SK-N-SH treated with all-trans-retinoic acid at 6 μM for 48 hours (cell line): ENCODE measurements at regions not wholly inside any gene's neighbourhood (a gene's known extent, or its start where the extent isn't known, plus 50 kb on each side); places are given as distances from the start of the nearest gene placed in this dataset.
"Not testable (repeated sequence)": the region's sequence is repeated elsewhere in the genome, so short reads cannot be mapped to it uniquely, and the experiment has no call there.

Source experiments
- ATAC-seq: fragments of 200-7000 bp; cut with Tn5 transposase; 3 replicates; pipeline ENCODE4 v1.9.1; 2020; ENCODE audit warnings: mild to moderate bottlenecking, moderate library complexity
- ARNTL ChIP-seq: fragments of 450-650 bp; formaldehyde crosslinking; IDR thresholded peaks from 2 replicates; pipeline ENCODE4 v1.5.0; 2020; ENCODE audit warnings: low read depth, mild to moderate bottlenecking, moderate library complexity, borderline replicate concordance
- BACH2 ChIP-seq: fragments of 250-450 bp; sonication (Bioruptor Pico); IDR thresholded peaks from 2 replicates; pipeline ENCODE4 v1.9.0; 2021; ENCODE audit warnings: mild to moderate bottlenecking, borderline replicate concordance
- CSDC2 ChIP-seq: fragments of 250-450 bp; sonication (Bioruptor Pico); IDR thresholded peaks from 2 replicates; pipeline ENCODE4 v1.5.0; 2020; ENCODE audit warnings: mild to moderate bottlenecking, moderate library complexity
- ESRRG ChIP-seq: fragments of 250-450 bp; sonication (Bioruptor Pico); IDR thresholded peaks from 2 replicates; pipeline ENCODE4 v1.6.1; 2021; ENCODE audit warnings: mild to moderate bottlenecking
- GLIS3 ChIP-seq: fragments of 250-450 bp; sonication (Bioruptor Pico); IDR thresholded peaks from 2 replicates; pipeline ENCODE4 v1.5.0; 2020; ENCODE audit warnings: mild to moderate bottlenecking, moderate library complexity
- ISL1 ChIP-seq: fragments of 250-450 bp; sonication (Bioruptor Pico); IDR thresholded peaks from 2 replicates; pipeline ENCODE4 v2.1.2; 2022; ENCODE audit warnings: mild to moderate bottlenecking, moderate library complexity
- OSR1 ChIP-seq: fragments of 250-450 bp; sonication (Bioruptor Pico); IDR thresholded peaks from 2 replicates; pipeline ENCODE4 v1.8.0; 2022; ENCODE audit warnings: moderate library complexity, mild to moderate bottlenecking, inconsistent platforms
- PPARA ChIP-seq: fragments of 250-450 bp; sonication (Bioruptor Pico); IDR thresholded peaks from 2 replicates; pipeline ENCODE4 v1.5.0; 2020; ENCODE audit warnings: mild to moderate bottlenecking, borderline replicate concordance
- SNAI2 ChIP-seq: fragments of 250-450 bp; sonication (Bioruptor Pico); IDR thresholded peaks from 2 replicates; pipeline ENCODE4 v1.5.0; 2020; ENCODE audit warnings: mild to moderate bottlenecking, moderate library complexity
- TCF4 ChIP-seq: fragments of 250-450 bp; sonication (Bioruptor Pico); IDR thresholded peaks from 2 replicates; pipeline ENCODE4 v1.8.0; 2021; ENCODE audit warnings: mild to moderate bottlenecking, moderate library complexity, borderline replicate concordance
- TOX ChIP-seq: fragments of 250-450 bp; sonication (Bioruptor Pico); IDR thresholded peaks from 2 replicates; pipeline ENCODE4 v1.8.0; 2021; ENCODE audit warnings: mild to moderate bottlenecking, moderate library complexity, borderline replicate concordance
- ZC3H10 ChIP-seq: fragments of 250-450 bp; sonication (Bioruptor Pico); IDR thresholded peaks from 2 replicates; pipeline ENCODE4 v1.5.1; 2021; ENCODE audit warnings: mild to moderate bottlenecking, moderate library complexity
- ZFP3 ChIP-seq: fragments of 250-450 bp; sonication (Bioruptor Pico); IDR thresholded peaks from 2 replicates; pipeline ENCODE4 v1.5.0; 2020; ENCODE audit warnings: mild to moderate bottlenecking, moderate library complexity
- ZFP30 ChIP-seq: fragments of 450-650 bp; formaldehyde crosslinking; IDR thresholded peaks from 2 replicates; pipeline ENCODE4 v1.5.0; 2022; ENCODE audit warnings: mild to moderate bottlenecking, moderate library complexity
- ZNF70 ChIP-seq: fragments of 450-650 bp; formaldehyde crosslinking; IDR thresholded peaks from 2 replicates; pipeline ENCODE4 v1.5.0; 2020; ENCODE audit warnings: mild to moderate bottlenecking, moderate library complexity
- ZNF8 ChIP-seq: fragments of 450-650 bp; formaldehyde crosslinking; IDR thresholded peaks from 2 replicates; pipeline ENCODE4 v1.5.0; 2020; ENCODE audit warnings: mild to moderate bottlenecking, moderate library complexity
- TF ChIP-seq, protein P1 (sequence below): fragments of 250-450 bp; sonication (Bioruptor Pico); IDR thresholded peaks from 2 replicates; pipeline ENCODE4 v1.8.0; 2021; ENCODE audit warnings: low read depth, mild to moderate bottlenecking, moderate library complexity, borderline replicate concordance
- TF ChIP-seq, protein P2 (sequence below): fragments of 250-450 bp; sonication (Bioruptor Pico); IDR thresholded peaks from 2 replicates; pipeline ENCODE4 v1.5.1; 2020; ENCODE audit warnings: low read depth, mild to moderate bottlenecking, moderate library complexity
- TF ChIP-seq, protein P3 (sequence below): fragments of 250-450 bp; sonication (Bioruptor Pico); IDR thresholded peaks from 2 replicates; pipeline ENCODE4 v1.5.1; 2021; ENCODE audit warnings: mild to moderate bottlenecking, moderate library complexity
- TF ChIP-seq, protein P4 (sequence below): fragments of 250-450 bp; sonication (Bioruptor Pico); IDR thresholded peaks from 2 replicates; pipeline ENCODE4 v1.5.0; 2020; ENCODE audit warnings: mild to moderate bottlenecking, moderate library complexity

DNA sequence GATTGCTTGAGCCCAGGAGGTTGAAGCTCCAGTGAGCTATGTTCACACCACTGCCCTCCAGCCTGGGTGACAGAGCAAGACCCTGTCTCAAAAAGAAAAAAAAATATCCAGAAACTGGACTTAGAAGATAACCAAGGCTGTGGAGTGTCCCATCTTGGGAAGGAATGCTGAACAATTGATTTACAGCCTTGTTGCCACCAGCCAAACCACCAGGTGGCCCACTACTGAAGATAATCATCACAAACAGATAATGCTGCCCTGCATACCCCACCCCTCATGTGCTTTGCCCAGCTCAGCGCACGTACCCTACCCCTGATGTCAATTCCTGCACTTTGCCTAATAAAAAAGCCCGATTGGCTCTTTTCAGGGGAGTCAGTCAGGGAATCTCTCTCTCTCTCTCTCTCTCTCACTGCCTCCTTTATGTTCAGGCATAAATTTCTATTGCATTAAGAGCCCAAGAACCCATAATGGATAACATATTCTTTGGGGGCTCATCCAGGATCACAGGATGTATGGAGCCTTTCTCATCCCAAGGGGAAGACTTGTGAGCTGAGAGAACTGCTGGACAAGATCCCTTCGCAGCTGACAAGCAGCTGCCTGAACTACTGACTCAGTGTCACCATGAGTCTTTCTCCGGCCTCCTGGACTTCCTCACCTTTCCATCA lies 166.4 kb downstream of the CD24 start:
- ATAC-seq, result no peak
- TF ChIP-seq ZNF8 (CRISPR knock-in tag) (no peak), BACH2 (CRISPR knock-in tag) (no peak), OSR1 (CRISPR knock-in tag) (no peak), ZC3H10 (no peak), TCF4 (CRISPR knock-in tag) (no peak), TOX (CRISPR knock-in tag) (no peak), SNAI2 (CRISPR knock-in tag) (no peak), ISL1 (CRISPR knock-in tag) (no peak), CSDC2 (CRISPR knock-in tag) (no peak), ARNTL (CRISPR knock-in tag) (no peak), ZFP3 (CRISPR knock-in tag) (no peak)
- TF ChIP-seq, protein P1, sequence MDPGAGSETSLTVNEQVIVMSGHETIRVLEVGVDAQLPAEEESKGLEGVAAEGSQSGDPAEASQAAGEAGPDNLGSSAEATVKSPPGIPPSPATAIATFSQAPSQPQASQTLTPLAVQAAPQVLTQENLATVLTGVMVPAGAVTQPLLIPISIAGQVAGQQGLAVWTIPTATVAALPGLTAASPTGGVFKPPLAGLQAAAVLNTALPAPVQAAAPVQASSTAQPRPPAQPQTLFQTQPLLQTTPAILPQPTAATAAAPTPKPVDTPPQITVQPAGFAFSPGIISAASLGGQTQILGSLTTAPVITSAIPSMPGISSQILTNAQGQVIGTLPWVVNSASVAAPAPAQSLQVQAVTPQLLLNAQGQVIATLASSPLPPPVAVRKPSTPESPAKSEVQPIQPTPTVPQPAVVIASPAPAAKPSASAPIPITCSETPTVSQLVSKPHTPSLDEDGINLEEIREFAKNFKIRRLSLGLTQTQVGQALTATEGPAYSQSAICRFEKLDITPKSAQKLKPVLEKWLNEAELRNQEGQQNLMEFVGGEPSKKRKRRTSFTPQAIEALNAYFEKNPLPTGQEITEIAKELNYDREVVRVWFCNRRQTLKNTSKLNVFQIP (CRISPR knock-in tag), result no peak
- TF ChIP-seq, protein P2, sequence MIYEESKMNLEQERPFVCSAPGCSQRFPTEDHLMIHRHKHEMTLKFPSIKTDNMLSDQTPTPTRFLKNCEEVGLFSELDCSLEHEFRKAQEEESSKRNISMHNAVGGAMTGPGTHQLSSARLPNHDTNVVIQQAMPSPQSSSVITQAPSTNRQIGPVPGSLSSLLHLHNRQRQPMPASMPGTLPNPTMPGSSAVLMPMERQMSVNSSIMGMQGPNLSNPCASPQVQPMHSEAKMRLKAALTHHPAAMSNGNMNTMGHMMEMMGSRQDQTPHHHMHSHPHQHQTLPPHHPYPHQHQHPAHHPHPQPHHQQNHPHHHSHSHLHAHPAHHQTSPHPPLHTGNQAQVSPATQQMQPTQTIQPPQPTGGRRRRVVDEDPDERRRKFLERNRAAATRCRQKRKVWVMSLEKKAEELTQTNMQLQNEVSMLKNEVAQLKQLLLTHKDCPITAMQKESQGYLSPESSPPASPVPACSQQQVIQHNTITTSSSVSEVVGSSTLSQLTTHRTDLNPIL (CRISPR knock-in tag), result no peak

DNA sequence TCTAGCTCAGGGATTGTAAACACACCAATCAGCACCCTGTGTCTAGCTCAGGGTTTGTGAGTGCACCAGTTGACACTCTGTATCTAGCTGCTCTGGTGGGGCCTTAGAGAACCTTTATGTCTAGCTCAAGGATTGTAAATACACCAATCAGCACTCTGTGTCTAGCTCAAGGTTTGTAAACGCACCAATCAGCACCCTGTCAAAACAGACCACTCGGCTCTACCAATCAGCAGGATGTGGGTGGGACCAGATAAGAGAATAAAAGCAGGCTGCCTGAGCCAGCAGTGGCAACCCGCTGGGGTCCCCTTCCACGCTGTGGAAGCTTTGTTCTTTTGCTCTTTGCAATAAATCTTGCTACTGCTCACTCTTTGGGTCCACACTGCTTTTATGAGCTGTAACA lies 168.3 kb downstream of the CD24 start:
- not testable (repeated sequence) for ATAC-seq

DNA sequence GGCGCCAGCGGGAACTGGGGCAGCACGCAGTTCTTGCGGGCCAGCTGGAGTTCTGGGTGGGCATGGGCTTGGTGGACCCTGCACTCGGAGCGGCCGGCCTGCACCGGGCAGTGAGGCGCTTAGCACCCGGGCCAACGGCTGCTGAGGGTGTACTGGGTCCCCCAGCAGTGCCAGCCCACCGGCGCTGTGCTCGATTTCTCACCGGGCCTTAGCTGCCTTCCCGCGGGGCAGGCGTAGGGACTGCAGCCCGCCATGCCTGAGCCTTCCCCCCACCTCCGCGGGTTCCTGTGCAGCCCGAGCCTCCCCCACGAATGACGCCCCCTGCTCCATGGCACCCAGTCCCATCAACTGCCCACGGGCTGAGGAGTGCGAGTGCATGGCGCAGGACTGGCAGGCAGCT lies 168.8 kb downstream of the CD24 start:
- ATAC-seq, result no peak
- TF ChIP-seq, protein P1 (CRISPR knock-in tag), result no peak
- TF ChIP-seq ESRRG (CRISPR knock-in tag) (no peak), GLIS3 (CRISPR knock-in tag) (no peak), ZFP30 (CRISPR knock-in tag) (no peak), PPARA (CRISPR knock-in tag) (no peak), ISL1 (CRISPR knock-in tag) (no peak), OSR1 (CRISPR knock-in tag) (no peak)
- TF ChIP-seq, protein P3, sequence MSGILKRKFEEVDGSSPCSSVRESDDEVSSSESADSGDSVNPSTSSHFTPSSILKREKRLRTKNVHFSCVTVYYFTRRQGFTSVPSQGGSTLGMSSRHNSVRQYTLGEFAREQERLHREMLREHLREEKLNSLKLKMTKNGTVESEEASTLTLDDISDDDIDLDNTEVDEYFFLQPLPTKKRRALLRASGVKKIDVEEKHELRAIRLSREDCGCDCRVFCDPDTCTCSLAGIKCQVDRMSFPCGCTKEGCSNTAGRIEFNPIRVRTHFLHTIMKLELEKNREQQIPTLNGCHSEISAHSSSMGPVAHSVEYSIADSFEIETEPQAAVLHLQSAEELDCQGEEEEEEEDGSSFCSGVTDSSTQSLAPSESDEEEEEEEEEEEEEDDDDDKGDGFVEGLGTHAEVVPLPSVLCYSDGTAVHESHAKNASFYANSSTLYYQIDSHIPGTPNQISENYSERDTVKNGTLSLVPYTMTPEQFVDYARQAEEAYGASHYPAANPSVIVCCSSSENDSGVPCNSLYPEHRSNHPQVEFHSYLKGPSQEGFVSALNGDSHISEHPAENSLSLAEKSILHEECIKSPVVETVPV (CRISPR knock-in tag), result no peak

DNA sequence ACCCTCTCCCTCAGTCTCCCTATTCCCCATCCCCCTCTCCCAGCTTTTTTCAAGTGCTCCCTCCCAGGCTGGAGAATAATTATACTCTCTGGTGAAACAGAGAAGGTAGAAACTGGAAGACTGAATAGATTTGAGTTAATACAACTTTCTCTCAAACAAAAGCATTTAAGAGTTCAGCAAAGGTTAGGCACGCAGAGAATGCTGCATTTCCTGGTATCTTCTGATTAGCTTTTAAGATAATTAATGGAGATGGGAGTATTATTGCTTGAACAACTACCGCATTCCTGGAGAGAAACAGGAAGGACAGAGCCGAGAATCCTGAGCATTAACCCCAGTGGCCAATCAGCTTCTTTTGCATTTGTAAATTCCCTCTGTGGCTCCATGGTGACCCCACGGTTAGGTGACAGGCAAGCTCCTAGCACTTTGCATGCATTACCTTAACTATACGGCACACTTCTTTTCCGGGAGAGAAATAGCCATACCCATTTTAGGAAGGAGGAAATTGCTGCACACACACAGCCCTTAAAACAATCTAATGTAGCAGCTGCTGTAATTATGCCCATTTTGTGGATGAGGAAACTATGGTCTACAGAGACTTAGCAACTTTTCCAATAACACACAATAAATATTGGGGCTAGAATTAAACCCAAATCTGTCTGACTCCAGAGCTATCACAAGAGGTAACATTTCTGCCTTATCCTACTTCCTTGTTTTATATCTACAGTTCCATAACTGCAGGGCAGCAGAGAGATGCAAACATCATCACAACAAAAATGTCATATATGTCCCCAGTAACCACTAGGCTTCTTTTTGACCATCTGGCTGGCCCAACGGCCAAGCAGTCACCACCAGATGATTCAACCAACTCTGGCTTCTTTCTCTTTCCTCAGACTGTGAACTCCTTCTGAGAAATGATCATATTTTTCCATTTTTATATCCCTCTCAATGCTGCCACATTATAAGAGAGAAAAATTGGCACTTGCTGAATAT lies 169.9 kb downstream of the CD24 start:
- no peak for ATAC-seq

More for the DNA sequence above, 169.9 kb downstream of the CD24 start:
- TF ChIP-seq, protein P2 (CRISPR knock-in tag), result no peak
- TF ChIP-seq TCF4 (CRISPR knock-in tag) (no peak), SNAI2 (CRISPR knock-in tag) (no peak), ARNTL (CRISPR knock-in tag) (no peak), ISL1 (CRISPR knock-in tag) (no peak), ZNF70 (CRISPR knock-in tag) (no peak)
- TF ChIP-seq, protein P4, sequence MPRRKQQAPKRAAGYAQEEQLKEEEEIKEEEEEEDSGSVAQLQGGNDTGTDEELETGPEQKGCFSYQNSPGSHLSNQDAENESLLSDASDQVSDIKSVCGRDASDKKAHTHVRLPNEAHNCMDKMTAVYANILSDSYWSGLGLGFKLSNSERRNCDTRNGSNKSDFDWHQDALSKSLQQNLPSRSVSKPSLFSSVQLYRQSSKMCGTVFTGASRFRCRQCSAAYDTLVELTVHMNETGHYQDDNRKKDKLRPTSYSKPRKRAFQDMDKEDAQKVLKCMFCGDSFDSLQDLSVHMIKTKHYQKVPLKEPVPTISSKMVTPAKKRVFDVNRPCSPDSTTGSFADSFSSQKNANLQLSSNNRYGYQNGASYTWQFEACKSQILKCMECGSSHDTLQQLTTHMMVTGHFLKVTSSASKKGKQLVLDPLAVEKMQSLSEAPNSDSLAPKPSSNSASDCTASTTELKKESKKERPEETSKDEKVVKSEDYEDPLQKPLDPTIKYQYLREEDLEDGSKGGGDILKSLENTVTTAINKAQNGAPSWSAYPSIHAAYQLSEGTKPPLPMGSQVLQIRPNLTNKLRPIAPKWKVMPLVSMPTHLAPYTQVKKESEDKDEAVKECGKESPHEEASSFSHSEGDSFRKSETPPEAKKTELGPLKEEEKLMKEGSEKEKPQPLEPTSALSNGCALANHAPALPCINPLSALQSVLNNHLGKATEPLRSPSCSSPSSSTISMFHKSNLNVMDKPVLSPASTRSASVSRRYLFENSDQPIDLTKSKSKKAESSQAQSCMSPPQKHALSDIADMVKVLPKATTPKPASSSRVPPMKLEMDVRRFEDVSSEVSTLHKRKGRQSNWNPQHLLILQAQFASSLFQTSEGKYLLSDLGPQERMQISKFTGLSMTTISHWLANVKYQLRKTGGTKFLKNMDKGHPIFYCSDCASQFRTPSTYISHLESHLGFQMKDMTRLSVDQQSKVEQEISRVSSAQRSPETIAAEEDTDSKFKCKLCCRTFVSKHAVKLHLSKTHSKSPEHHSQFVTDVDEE, result no peak
